ENCODE measurements at regions not wholly inside any gene's neighbourhood (a gene's known extent, or its start where the extent isn't known, plus 50 kb on each side); places are given as distances from the start of the nearest gene placed in this dataset.
"Not testable (repeated sequence)": the region's sequence is repeated elsewhere in the genome, so short reads cannot be mapped to it uniquely, and the experiment has no call there.

- no peak for DNase-seq (ENCODE audit: low spot score)
Observed at GRCh38 chr21:38614558-38614957, 116.3 kb upstream of the ERG start.

- DNase-seq (ENCODE audit: low spot score) = no peak
Observed at GRCh38 chr21:38619480-38619879, 121.2 kb upstream of the ERG start.

- no peak for DNase-seq (ENCODE audit: low spot score)
Observed at GRCh38 chr21:38619992-38620479, 121.8 kb upstream of the ERG start.

GRCh38 chr21:38621132-38621531 is 122.9 kb upstream of the ERG start:
- DNase-seq (ENCODE audit: low spot score) = no peak

GRCh38 chr21:38622081-38622826 is 124.0 kb upstream of the ERG start:
- no peak for DNase-seq (ENCODE audit: low spot score)

GRCh38 chr21:38622827-38623209 is 124.5 kb upstream of the ERG start:
- DNase-seq (ENCODE audit: low spot score) = no peak

- no peak for DNase-seq (ENCODE audit: low spot score)
Observed at GRCh38 chr21:38623552-38623951, 125.3 kb upstream of the ERG start.

GRCh38 chr21:38625000-38625399 is 126.7 kb upstream of the ERG start:
- DNase-seq (ENCODE audit: low spot score) = no peak

GRCh38 chr21:38626306-38626705 is 128.0 kb upstream of the ERG start:
- DNase-seq (ENCODE audit: low spot score) = no peak

GRCh38 chr21:38628349-38628748 is 130.1 kb upstream of the ERG start:
- DNase-seq (ENCODE audit: low spot score) = no peak

- DNase-seq (ENCODE audit: low spot score) = no peak
Observed at GRCh38 chr21:38631206-38631605, 132.9 kb upstream of the ERG start.

- no peak for DNase-seq (ENCODE audit: low spot score)
Observed at GRCh38 chr21:38631676-38632075, 133.4 kb upstream of the ERG start.

GRCh38 chr21:38637161-38637560 is 138.9 kb upstream of the ERG start:
- DNase-seq (ENCODE audit: low spot score) = no peak

GRCh38 chr21:38639571-38640354 is 141.5 kb upstream of the ERG start:
- DNase-seq (ENCODE audit: low spot score) = no peak

GRCh38 chr21:38640355-38640742 is 142.1 kb upstream of the ERG start:
- not testable (repeated sequence) for DNase-seq (ENCODE audit: low spot score)

GRCh38 chr21:38643404-38644023 is 145.2 kb upstream of the ERG start:
- no peak for DNase-seq (ENCODE audit: low spot score)

GRCh38 chr21:38645282-38645681 is 147.0 kb upstream of the ERG start:
- DNase-seq (ENCODE audit: low spot score) = no peak

- no peak for DNase-seq (ENCODE audit: low spot score)
Observed at GRCh38 chr21:38646213-38646837, 148.0 kb upstream of the ERG start.

GRCh38 chr21:38649120-38649519 is 150.8 kb upstream of the ERG start:
- no peak for DNase-seq (ENCODE audit: low spot score)

GRCh38 chr21:38651570-38651969 is 153.3 kb upstream of the ERG start:
- no peak for DNase-seq (ENCODE audit: low spot score)

- DNase-seq (ENCODE audit: low spot score) = no peak
Observed at GRCh38 chr21:38652396-38652795, 153.3 kb upstream of the ETS2 start.

GRCh38 chr21:38654580-38654979 is 151.1 kb upstream of the ETS2 start:
- DNase-seq (ENCODE audit: low spot score) = no peak

GRCh38 chr21:38658511-38658910 is 147.2 kb upstream of the ETS2 start:
- no peak for DNase-seq (ENCODE audit: low spot score)

All from germinal center (tissue), 1 donor.